ENCODE measurements at regions not wholly inside any gene's neighbourhood (a gene's known extent, or its start where the extent isn't known, plus 50 kb on each side); places are given as distances from the start of the nearest gene placed in this dataset.

GRCh38 chr1:227374846-227375245 lies 56.6 kb upstream of the CDC42BPA start:
- no peak for DNase-seq (ENCODE audit: low read depth in 2 of 2)

- DNase-seq (ENCODE audit: low read depth in 2 of 2): no peak
These were observed 54.4 kb upstream of the CDC42BPA start for GRCh38 chr1:227372726-227373130.

- DNase-seq (ENCODE audit: low read depth in 2 of 2): no peak
These were observed 52.4 kb upstream of the CDC42BPA start for GRCh38 chr1:227370533-227371254.

GRCh38 chr1:227369102-227369760 lies 50.9 kb upstream of the CDC42BPA start:
- DNase-seq (ENCODE audit: low read depth in 2 of 2): no peak

Data from stimulated activated CD4-positive, alpha-beta T cell treated with anti-CD3 and anti-CD28 coated beads, Interleukin-15, amount 100 ng/mL, for 48 hours (primary cell).